GM18858 (cell line): ENCODE measurements at regions not wholly inside any gene's neighbourhood (a gene's known extent, or its start where the extent isn't known, plus 50 kb on each side); places are given as distances from the start of the nearest gene placed in this dataset.
A peak's percentile ranks its signal among the peaks of the same experiment; 100 is the strongest.

Experiments
- ATAC-seq: cut with Tn5 transposase; IDR thresholded peaks from one replicate; pipeline ENCODE4 v1.9.1; 2021; ENCODE audit not compliant: unreplicated experiment

GRCh38 chr6:141337191-141337590 is 795.5 kb upstream of the GJE1 start:
- no peak for ATAC-seq

- no peak for ATAC-seq
Observed at GRCh38 chr6:141335477-141336273, 797.0 kb upstream of the GJE1 start.

- ATAC-seq, result no peak
Observed at GRCh38 chr6:141326925-141327324, 805.8 kb upstream of the GJE1 start.

- ATAC-seq, result peak; percentile 39
Observed at GRCh38 chr6:141326426-141326825, 806.3 kb upstream of the GJE1 start.

- ATAC-seq, result no peak
Observed at GRCh38 chr6:141321493-141322347, 811.0 kb upstream of the GJE1 start.

GRCh38 chr6:141316236-141316635 is 816.5 kb upstream of the GJE1 start:
- no peak for ATAC-seq

- no peak for ATAC-seq
Observed at GRCh38 chr6:141313986-141314385, 818.7 kb upstream of the GJE1 start.

- no peak for ATAC-seq
Observed at GRCh38 chr6:141309295-141309694, 823.4 kb upstream of the GJE1 start.

GRCh38 chr6:141307309-141307998 is 825.3 kb upstream of the GJE1 start:
- ATAC-seq, result no peak

GRCh38 chr6:141303907-141304306 is 828.8 kb upstream of the GJE1 start:
- ATAC-seq, result no peak

- ATAC-seq, result no peak
Observed at GRCh38 chr6:141301779-141302178, 830.9 kb upstream of the GJE1 start.

- ATAC-seq, result no peak
Observed at GRCh38 chr6:141290941-141291721, 841.6 kb upstream of the GJE1 start.

GRCh38 chr6:141288947-141289346 is 843.8 kb upstream of the GJE1 start:
- no peak for ATAC-seq

- ATAC-seq, result no peak
Observed at GRCh38 chr6:141282263-141282662, 850.5 kb upstream of the GJE1 start.

GRCh38 chr6:141269684-141270083 is 863.0 kb upstream of the GJE1 start:
- no peak for ATAC-seq

GRCh38 chr6:141267420-141267819 is 865.3 kb upstream of the GJE1 start:
- ATAC-seq, result no peak

- ATAC-seq, result no peak
Observed at GRCh38 chr6:141265756-141266623, 866.7 kb upstream of the GJE1 start.

GRCh38 chr6:141264101-141264500 is 868.6 kb upstream of the GJE1 start:
- ATAC-seq, result no peak

GRCh38 chr6:141261672-141262060 is 871.1 kb upstream of the GJE1 start:
- no peak for ATAC-seq
